NCI-H69 (cell line): ENCODE measurements at regions not wholly inside any gene's neighbourhood (a gene's known extent, or its start where the extent isn't known, plus 50 kb on each side); places are given as distances from the start of the nearest gene placed in this dataset.
"Not testable (repeated sequence)": the region's sequence is repeated elsewhere in the genome, so short reads cannot be mapped to it uniquely, and the experiment has no call there.

Experiments
- DNase-seq: peaks from one replicate; lab custom pipeline; 2025; lab: John Stamatoyannopoulos, UW

DNA sequence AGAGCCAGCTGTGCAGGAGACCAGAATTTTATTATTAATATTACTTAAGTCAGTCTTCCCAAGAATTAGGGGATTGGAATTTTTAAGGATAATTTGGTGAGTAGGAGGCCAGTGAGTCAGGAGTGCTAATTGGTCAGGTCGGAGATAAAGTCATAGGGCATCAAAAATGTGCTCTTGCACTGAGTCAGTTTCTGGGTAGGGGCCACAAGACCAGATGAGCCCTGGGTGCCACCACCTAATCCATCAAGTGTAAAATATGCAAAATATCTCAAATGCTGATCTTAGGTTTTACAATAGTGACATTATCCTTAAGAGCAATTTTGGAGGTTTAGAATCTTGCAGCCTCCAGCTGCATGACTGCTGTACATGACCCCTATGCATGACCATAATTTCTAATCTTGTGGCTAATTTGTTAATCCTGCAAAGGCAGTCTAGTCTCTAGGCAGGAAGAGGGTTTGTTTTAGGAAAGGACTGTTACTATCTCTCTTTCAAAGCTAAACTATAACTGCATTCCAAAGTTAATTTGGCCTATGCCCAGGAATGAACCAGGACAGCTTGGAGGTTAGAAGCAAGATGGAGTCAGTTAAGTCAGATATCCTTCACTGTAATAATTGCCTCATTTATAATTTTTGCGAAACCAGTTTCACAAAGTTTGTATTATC, 215.9 kb downstream of the RNF152 start:
- no peak for DNase-seq

DNA sequence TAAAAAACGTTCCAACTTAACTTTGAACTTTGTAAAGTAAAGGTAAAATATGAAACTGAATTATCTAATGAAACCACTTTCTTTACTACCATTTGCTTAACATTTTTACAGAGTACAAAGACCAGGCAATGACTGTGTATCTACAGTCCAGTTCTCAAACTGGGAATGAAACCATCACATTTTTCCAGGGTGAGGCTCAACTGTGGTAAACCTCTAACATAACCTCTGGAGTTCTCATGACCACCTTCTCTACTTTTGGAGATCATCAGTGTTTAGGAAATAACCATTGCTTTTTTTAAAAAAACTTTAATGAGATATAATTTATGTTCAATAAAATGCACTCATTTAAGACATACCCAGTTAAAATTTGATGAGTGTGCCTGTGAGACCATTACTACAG, 223.5 kb downstream of the RNF152 start:
- no peak for DNase-seq

DNA sequence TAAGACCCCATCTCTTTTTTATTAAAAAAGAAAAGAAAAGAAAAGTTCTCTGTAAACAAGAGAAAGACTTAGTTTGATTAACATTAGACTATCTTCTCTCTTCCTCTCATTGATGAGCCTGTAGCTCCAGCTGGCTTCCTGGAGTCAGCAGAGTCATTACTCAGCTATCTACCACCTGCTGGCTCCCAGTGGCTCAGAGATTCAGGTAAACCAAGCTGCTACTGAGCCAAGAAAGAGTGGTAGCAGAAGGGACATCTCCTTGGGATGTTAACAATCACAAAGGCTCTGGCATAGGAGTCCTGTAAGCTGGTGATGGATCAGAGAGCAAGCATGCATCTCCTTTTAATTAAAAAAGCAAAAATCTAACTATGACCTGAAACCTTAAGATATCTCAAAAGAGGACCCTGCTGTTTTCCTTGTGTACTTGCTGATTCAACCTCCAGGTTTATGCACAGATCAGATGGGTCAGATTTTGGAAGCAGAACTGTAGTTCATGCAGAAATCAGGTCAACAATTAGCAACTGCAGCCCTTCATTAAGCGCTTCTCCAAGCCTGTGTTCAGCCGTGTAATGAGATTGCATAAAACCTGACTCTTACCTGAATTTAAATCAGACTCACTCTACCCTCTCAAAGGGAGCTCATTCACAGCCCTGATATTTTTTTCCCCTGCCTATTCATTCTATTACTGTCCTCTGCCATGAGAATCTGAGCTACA, 225.8 kb downstream of the RNF152 start:
- peak; percentile 61 for DNase-seq

DNA sequence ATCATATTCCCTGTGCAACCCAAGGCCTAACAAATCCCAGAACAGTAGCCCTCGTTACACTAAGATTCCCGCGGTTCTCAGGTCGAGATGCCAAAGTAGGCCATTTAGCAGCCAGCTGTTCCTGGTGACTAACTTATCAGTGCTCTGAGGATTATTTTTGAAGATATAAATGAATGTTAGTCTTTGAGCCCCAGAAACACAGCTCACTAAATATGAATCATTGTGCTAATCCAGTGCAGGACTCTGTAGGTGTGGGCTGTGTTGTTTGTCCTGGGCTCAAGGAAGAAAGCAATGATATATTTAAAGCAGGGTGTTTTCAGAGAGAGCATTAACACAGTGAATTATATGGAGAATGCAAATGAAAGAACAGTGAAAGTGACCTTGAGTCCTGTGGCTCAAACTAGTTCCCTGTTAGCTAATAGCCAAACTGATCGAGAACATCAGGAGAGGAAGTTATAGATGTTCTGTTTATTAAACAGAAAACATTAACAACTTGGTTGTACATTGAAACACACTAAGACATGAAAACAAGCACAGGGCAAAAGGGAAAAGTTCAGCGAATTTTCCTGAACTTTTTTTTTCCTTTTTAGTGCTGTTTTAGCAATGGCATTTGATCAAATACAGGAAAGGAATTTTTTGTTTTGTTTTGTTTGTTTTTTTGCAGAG, 228.3 kb downstream of the RNF152 start:
- DNase-seq: no peak

DNA sequence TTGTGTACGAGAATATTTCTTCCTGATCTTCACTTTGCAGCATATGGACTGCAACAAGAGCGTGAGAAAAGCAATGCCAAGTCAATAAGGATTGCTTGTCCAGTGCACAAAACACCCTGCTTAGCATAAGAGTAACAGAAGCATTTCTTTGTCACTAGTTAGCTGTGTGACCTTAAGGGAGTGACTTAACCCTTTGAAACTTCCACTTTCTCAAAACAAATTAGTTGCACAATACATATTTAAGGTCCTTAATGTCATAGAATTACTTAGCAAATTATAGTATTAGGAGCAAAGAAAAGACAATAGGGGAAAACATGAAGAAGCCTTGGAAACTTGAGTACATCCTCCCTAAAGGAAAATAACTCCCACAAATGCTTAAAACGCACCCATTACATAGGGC, 230.1 kb downstream of the RNF152 start:
- no peak for DNase-seq

DNA sequence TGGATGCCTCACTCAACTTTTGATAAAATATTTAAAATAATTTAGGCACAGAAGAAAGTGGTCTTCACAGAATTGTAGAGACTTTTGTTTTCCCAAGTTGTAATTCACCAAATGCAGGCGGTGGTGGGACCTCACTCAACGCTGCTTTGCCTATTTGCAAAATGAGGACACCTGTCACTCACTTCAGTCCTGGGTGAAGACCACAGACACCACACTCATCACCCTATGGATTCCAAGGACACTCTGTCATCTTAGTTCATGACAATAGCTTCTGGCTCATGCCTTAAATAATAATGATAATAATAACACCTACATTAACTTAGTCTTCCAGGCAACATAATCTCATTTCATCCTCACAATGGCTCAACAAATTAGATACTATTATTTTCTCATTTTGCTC, 234.4 kb downstream of the RNF152 start:
- DNase-seq: no peak

DNA sequence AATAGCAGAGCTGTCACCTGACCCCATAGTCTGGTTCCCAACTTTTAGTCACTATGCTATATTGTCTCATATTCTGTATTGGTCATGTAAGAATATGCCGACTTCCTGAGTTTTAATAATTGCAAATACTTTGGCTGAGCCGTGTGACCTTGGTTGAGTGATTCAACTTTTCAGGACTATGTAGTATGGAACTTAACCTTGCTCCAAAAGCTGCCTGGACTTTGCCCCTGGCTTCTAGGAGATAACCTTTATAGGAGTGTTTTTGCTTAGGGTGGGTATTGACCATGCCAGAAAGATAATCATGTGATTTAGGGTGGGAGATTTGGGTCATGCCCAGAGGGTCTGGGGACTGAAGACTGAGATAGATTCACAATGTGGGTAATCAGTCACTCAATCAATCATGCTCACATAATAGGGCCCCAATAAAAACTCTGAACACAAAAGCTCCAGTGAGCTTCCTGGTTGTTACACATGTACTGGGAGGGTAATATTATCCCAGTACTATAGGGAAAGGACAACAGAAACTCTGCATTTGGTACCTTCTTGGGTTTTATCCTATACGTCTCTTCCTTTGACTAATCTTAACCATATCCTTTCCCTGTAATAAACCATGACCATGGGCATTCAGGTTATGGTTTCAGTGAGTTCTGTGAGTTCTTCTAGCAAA, 235.6 kb downstream of the RNF152 start:
- DNase-seq: no peak

DNA sequence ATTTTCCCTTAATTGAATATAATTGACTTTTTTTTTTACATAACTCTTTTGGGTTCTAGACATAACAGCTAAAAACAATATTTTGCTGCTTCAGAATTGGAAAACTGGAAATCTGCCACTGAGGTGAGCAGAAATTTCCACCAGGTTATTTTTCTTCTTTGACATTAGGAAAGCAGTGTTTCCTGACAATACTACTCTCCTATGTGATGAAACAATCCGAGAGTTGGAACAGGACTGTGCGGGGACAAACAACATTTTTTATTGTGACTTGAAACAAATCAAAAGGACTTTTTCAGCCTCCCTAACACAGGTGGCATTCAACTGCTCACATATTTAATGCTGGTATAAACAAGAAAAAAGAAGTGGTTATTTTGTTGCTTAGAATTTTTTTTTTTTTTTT, 237.2 kb downstream of the RNF152 start:
- no peak for DNase-seq

DNA sequence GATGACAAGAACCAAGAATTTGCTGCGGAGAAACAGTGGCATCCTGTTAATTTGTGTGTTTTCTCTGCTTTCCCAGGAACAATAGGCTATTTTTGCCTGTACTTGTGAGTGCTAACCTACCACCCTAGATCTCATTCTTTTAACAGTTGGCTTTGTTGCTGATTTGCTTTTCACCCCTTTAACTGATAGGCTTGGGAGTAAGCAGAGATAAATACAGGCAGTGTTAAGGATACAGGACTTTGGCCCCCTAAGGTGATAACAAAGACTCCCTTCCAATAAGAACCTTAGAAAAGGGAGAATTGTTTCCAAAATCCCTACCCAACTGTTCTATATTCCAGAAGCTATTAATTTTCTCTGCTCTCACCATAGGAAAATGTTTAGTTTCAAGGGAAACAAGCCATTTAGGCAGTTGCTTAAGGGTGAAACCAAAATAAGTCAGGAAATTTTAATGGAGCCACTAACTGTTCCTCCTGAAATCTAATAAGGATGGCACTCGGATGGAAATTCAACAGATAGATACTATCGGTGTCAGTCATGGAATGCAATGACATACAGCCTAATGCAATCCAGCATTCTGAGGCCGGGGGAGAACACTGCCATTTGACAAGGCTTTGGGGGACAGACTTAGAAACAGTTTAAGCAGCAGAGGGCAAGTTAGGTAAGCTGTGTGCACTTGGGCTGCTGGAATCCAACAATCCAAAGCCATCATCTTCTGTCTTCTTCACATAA, 238.8 kb downstream of the RNF152 start:
- no peak for DNase-seq

DNA sequence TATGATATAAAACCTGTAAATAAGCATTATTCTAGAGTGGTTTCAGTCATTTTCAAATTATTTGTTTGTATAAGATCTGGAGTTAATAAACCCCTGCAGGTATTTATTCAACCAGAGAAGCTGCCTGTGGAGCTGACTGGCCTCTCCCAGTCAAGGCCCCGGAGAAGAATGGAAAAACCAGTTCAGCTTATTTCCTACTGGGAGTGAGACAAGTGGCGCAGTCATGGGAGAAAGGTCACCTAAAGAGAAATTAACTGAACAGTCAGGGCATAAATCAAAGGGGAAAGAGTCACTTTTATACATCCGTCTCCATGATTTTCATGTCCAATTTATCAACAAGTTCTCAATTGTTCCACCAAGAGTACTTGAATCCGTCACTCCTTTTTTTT, 240.9 kb downstream of the RNF152 start:
- DNase-seq: peak; percentile 86

DNA sequence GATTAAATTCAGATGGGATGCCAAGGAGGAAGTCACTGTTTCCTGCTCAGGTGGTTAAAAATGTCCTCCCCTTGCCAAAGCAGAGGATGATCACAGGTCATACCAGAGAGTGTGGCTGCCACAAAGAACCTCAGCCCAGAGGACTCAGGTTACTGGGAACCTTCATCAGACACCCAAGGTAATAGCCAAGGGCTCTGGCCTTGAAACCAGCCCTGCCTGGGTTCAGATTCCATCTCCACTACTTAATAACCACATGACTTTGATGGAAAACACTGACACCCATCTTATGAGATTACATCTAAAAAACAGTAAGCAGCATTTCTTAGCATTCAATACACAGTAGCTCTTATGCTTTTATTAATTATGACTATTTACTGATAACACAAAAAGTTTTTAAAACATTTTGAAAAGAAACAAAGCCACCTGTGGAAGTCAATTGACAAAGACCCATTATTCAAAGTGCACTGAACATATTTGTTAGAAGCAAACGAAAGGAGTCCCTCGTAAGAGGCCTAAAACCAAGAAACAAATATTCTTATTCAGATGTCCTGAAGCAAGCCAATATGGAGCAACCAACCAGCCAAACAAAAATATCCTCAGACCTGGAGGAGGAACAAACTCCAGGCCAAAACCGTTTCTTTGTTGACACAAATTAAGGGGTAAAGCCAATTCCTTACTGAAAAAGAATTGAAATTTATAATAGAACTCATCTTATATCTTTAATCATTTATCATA, 241.5 kb downstream of the RNF152 start:
- DNase-seq: peak; percentile 65

DNA sequence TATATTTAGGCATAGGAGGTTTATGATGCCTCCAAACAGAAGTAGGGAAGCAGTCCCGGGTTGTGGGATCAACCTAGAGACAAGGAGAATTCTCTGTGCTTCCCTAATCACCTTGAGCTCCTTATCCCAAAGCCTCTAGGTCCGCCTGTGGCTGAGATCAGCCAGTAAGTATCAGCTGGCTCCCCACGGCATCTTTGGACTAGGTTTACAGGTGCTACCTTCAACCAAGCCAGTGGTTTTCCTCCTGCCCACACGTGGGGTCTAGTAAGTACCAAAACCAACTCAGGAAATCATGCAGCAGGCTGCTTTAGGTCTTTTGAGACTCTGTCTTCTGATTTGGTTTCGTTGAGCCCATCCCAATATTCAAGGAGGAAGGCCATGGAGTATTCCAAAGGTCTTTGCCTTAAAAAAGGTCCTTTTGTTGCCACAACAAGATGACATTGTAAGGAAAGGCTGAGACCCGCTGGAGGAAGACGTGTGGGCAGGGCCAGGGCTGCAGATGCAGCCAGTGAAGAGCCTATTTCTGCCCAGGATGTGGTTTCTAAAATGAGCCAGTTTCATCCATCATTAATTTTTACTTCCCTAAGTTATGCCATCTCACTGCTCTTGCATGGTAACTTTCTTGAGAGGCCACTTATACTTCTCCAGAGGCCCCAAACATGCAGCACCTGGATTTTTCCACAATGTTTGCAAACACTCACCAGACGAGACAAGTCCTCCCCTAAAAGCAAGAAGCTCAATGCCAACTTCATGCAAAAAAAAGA, 248.7 kb downstream of the RNF152 start:
- DNase-seq: no peak

DNA sequence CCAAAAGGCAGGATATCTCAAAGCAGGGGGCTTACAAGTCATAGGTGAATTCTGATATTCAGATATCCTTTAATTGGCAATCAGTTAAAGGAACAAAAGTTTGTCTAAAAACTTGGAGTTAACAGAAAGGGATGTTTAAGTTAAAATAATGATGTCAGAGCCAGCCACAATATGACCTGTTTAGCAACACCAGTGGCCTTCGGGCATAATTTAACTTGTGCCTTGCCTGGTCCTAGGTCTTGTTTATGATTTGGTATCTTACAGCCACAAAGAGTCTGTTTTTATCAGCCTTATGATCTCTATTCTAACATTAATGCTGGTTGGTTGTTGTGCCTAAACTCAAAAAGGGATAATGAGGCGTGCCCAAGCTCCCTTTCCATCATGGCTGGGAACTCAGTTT, 252.9 kb downstream of the RNF152 start:
- no peak for DNase-seq

DNA sequence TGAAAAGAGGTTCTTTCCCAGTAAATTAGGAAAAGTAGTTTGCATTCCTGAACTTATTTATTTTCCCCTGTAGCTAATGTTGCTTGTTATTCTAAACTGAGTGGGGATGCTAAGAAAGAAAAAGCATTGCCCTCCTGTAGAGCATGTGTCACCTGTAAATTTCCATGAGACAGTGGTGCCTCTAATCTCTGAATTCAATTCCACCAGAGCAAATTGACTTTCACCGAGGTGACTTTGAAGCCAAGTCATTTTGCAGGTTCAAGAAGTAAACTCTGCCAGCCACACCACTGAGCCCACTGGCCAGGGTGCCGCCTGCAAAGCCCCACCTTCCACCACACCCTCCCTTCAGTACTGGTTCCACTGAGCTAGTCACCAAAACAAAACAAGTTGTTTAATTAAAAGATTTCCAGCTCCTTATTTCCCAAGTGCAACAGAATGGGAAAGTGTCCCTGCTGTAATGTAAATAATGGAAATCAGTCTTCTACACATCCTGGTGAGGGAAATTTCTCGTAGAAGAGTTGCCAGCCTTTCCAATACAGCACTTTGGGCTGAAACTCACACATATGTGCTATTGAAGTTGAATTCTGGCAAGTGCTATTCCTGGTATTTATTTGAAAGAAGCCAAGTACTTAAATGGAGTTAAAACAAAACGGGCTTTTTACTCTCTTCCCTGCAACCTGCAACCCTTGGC, 254.8 kb downstream of the RNF152 start:
- DNase-seq: peak; percentile 54

DNA sequence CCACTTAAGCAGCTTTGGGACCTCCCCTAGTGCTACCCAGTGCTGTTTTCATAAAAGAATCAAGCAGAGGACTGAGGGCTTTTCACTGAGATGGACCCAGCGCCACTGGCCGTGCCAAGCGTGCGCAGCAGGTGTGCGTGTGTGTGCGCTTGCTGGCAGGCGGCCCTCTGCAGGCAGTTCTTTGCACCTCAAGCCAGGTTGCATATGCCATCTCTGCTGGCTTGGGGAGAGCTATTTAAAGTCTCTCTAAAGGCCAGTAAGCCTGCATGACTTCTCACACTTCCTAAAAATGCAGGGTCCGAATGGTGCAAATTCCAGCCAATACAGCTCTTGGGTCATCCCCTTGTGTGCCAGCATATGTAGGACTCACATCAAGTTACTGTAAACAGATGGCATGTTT, 255.5 kb downstream of the RNF152 start:
- peak; percentile 96 for DNase-seq

DNA sequence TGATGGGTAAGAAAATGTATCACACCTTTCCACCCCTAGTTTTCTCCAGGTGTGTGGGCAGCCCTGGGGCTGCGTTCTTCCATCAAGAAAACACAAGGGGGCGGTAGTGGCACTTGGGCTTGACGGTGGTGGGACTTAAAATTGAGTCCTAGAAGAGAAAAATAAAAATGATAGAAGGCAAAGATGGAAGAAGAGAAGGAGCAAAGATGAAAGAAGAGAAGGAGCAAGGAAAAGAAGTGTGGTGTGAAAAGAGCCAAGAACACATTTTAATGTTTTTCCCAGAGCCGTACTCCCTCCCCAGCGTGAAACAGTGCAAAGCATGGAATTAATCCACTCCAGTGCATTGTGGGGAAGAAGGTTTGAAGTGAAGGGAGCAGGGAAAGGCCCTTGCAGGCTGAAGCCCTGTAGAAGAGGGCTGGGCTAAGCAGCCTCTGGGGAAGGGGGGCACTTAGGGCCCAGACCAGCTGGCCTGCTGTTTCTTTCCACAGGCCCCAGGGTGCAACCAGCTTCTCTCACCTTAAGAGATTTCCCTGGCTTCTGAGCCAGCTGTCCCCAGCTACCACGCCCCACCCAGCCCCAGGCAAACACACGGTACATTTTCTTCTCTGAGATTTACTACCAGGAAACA, 256.8 kb downstream of the RNF152 start:
- peak; percentile 100 for DNase-seq

DNA sequence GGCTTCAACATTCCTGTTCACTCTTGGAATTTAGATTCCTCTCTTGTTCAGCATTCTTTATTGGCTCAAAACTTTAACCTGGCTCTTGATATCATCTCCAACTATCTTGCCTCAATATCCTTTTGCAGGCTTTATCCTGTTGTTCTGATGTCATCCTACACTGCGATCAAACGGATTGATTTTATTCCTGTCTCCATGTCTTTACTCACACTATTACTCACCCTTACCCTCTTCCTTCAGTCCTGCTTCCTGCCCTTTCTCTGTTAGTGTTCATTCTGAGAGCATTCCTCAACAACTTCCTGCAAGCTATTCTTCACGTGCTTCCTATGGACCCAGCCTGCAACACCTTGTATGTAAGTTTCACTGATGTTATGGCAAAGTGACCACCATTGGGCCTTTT, 264.7 kb downstream of the RNF152 start:
- no peak for DNase-seq

DNA sequence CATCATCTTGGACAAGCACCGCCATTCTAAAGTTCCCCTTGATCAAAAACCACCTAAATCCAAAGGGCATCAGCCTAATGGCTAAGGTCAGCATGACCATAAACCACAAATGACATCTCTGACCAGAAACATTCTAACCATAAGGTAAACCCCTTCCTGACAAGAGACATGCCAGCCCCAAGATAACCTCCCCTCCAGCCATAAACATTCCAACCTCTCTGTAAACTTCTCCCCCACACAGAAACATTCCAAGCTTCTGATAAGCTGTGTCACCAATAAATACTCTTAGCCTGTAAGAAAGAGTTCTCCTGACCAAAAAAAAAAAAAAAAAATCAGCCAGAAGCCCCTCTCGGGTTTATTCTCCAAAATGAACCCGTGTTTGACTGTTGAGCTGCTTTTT, 268.2 kb downstream of the RNF152 start:
- DNase-seq: not testable (repeated sequence)

DNA sequence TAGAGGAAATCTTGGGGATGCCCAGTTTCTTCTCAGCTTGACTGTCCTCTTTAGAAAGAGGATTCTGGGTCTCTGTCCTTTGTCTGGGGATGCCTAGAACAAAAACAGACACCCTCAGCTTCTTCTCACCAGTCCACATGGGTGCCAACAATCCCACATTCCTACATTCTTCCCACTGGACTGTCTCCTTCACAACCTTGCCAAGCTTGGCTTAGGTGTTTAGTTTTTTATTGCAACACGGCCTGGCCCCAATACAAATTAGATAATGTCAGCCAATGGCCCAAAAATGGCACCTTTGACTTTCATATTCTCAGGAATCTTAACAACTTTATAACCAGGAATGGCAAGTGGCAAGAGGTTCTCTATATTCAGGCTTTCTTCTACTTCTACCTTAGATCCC, 273.0 kb downstream of the RNF152 start:
- DNase-seq: no peak

DNA sequence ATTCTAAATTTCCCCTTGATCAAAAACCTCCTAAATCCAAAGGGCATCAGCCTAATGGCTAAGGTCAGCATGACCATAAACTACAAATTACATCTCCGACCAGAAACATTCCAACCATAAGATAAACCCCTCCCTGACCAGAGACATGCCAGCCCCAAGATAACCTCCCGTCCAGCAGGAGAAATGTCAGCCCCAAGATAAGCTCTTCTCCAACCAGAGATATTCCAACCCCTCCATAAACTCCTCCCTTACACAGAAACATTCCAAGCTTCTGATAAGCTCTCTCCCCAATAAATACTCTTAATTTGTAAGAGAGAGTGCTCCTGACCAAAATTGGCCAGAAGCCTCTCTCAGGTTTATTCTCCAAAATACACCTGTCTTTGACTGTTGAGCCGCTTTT, 274.0 kb downstream of the RNF152 start:
- no peak for DNase-seq
